OCI-LY3 (cell line): ENCODE measurements at regions not wholly inside any gene's neighbourhood (a gene's known extent, or its start where the extent isn't known, plus 50 kb on each side); places are given as distances from the start of the nearest gene placed in this dataset.

Source experiments
- H2AFZ ChIP-seq: fragments of 200-600, 300-600 bp; shearing (Covaris generic); 2 replicates; pipeline ENCODE4 v1.6.0; 2014; ENCODE audit warnings: antibody characterized with exemption, low read depth, low read length
- H3K27ac ChIP-seq: fragments of 200-600, 300-600 bp; sonication (generic); 2 replicates; pipeline ENCODE4 v1.5.1; 2014; ENCODE audit warnings: mild to moderate bottlenecking, low read length, moderate library complexity, mixed read lengths
- H3K27me3 ChIP-seq: fragments of 200-600, 300-600 bp; sonication (generic); 2 replicates; pipeline ENCODE4 v1.6.1; 2014; ENCODE audit warnings: low read depth, low read length, mixed read lengths
- H3K36me3 ChIP-seq: fragments of 200-600, 300-600 bp; sonication (generic); replicated peaks from 2 replicates; pipeline ENCODE3; 2014; ENCODE audit warnings: low read depth, low read length, mixed read lengths
- H3K4me1 ChIP-seq: fragments of 300-600, 200-600 bp; sonication (generic); 2 replicates; pipeline ENCODE4 v1.6.1; 2014; ENCODE audit warnings: low read length, mixed read lengths
- H3K4me2 ChIP-seq: fragments of 200-600, 300-600 bp; sonication (generic); 2 replicates; pipeline ENCODE4 v1.6.1; 2014; ENCODE audit warnings: low read length, mixed read lengths
- H3K4me3 ChIP-seq: fragments of 300-600, 200-600 bp; sonication (generic); 2 replicates; pipeline ENCODE4 v1.5.1; 2014; ENCODE audit warnings: antibody characterized with exemption, mild to moderate bottlenecking, low read length, moderate library complexity
- H3K79me2 ChIP-seq: fragments of 300-600, 200-600 bp; shearing (Covaris generic); 2 replicates; pipeline ENCODE4 v1.6.1; 2014; ENCODE audit warnings: mild to moderate bottlenecking, low read length, mixed read lengths
- H3K9ac ChIP-seq: fragments of 300-600, 200-600 bp; shearing (Covaris generic); 2 replicates; pipeline ENCODE4 v1.6.0; 2014; ENCODE audit warnings: mild to moderate bottlenecking, low read length, moderate library complexity
- H3K9me3 ChIP-seq: fragments of 200-600, 300-600 bp; shearing (Covaris generic); 2 replicates; pipeline ENCODE4 v1.6.1; 2014; ENCODE audit warnings: low read length, mixed read lengths; ENCODE audit not compliant: insufficient read depth
- H4K20me1 ChIP-seq: fragments of 200-600, 300-600 bp; sonication (generic); 2 replicates; pipeline ENCODE4 v1.6.1; 2016; ENCODE audit warnings: low read length, mixed read lengths; ENCODE audit not compliant: insufficient read depth
- EZH2phosphoT487 ChIP-seq: fragments of 200-600 bp; shearing (Covaris generic); IDR thresholded peaks from 2 replicates; pipeline ENCODE4 v1.6.1; 2018; ENCODE audit warnings: antibody characterized with exemption, mixed run types, low read depth
- TF ChIP-seq, protein P1 (sequence below): fragments of 200-600, 300-600 bp; sonication (generic); IDR thresholded peaks from 2 replicates; pipeline ENCODE4 v1.5.1; 2014; ENCODE audit warnings: antibody characterized with exemption, low read length, low read depth

DNA sequence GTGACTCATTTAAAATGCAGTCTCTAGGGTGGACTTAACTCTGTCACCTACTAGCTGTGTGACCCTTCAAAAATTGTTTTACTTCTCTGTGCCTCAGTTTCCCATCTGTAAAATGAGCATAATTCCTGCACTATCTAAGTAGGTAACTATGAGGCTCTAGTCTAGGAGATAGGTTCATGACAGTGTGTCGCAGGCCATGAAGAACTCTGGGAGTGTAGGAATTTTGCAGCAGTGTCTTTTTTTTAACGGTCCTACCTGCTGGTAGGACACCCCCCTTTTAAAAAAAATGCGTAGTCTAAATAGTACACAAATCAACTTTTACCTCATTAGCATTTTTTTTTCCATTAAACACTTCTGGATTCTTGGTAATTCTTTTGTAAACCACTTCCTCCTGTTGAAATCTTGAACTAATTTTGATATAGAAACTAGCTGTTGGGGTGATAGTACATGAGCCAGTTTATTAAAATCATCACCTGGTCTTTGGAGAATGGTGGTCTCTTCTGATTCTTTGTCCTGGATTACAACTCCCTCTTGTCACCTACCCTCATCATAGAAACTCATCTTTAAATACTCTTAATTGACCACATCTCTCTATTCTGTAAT lies 86.0 kb upstream of the SLC38A2 start:
- no peak overlapping the region for H3K9ac ChIP-seq
- H2AFZ ChIP-seq: no peak overlapping the region
- no peak overlapping the region for H3K4me2 ChIP-seq
- no peaks in the 10 kb centered on the region for H3K9me3 ChIP-seq
- peaks cover 27% of the 10 kb centered on the region for H3K4me1 ChIP-seq
- no peak overlapping the region for H3K27ac ChIP-seq
- H4K20me1 ChIP-seq: no peaks in the 10 kb centered on the region
- no peaks in the 10 kb centered on the region for H3K36me3 ChIP-seq
- H3K79me2 ChIP-seq: no peaks in the 10 kb centered on the region
- no peak for TF ChIP-seq EZH2phosphoT487
- TF ChIP-seq, protein P1, sequence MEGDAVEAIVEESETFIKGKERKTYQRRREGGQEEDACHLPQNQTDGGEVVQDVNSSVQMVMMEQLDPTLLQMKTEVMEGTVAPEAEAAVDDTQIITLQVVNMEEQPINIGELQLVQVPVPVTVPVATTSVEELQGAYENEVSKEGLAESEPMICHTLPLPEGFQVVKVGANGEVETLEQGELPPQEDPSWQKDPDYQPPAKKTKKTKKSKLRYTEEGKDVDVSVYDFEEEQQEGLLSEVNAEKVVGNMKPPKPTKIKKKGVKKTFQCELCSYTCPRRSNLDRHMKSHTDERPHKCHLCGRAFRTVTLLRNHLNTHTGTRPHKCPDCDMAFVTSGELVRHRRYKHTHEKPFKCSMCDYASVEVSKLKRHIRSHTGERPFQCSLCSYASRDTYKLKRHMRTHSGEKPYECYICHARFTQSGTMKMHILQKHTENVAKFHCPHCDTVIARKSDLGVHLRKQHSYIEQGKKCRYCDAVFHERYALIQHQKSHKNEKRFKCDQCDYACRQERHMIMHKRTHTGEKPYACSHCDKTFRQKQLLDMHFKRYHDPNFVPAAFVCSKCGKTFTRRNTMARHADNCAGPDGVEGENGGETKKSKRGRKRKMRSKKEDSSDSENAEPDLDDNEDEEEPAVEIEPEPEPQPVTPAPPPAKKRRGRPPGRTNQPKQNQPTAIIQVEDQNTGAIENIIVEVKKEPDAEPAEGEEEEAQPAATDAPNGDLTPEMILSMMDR: no peak
- H3K4me3 ChIP-seq: no peak overlapping the region
- H3K27me3 ChIP-seq: no peaks in the 10 kb centered on the region

DNA sequence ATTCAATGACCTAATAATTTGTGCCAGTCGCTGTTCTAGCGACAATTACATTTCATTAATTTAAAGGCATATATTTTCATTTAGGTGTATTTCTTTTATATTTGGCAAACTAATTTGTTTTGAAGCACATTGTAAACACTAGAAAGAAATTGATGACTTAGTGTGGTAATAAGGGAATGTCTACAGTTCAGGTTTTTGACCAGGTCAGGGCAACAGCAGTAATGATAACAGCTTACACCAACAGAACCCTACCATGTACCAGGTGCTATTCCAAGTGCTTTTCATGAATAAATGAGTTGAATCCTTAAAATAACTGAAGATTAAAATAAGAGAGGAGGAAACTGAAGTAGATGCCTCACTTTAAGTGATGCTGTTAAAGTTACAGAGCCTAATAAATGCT lies 85.4 kb upstream of the SLC38A2 start:
- no peak overlapping the region for H2AFZ ChIP-seq
- no peaks in the 10 kb centered on the region for H3K36me3 ChIP-seq
- peaks cover 27% of the 10 kb centered on the region for H3K4me1 ChIP-seq
- no peak for TF ChIP-seq EZH2phosphoT487
- TF ChIP-seq, protein P1: no peak
- no peak overlapping the region for H3K27ac ChIP-seq
- no peaks in the 10 kb centered on the region for H4K20me1 ChIP-seq
- H3K79me2 ChIP-seq: no peaks in the 10 kb centered on the region
- H3K4me3 ChIP-seq: no peak overlapping the region
- H3K9me3 ChIP-seq: no peaks in the 10 kb centered on the region
- no peak overlapping the region for H3K9ac ChIP-seq
- H3K27me3 ChIP-seq: no peaks in the 10 kb centered on the region
- no peak overlapping the region for H3K4me2 ChIP-seq

DNA sequence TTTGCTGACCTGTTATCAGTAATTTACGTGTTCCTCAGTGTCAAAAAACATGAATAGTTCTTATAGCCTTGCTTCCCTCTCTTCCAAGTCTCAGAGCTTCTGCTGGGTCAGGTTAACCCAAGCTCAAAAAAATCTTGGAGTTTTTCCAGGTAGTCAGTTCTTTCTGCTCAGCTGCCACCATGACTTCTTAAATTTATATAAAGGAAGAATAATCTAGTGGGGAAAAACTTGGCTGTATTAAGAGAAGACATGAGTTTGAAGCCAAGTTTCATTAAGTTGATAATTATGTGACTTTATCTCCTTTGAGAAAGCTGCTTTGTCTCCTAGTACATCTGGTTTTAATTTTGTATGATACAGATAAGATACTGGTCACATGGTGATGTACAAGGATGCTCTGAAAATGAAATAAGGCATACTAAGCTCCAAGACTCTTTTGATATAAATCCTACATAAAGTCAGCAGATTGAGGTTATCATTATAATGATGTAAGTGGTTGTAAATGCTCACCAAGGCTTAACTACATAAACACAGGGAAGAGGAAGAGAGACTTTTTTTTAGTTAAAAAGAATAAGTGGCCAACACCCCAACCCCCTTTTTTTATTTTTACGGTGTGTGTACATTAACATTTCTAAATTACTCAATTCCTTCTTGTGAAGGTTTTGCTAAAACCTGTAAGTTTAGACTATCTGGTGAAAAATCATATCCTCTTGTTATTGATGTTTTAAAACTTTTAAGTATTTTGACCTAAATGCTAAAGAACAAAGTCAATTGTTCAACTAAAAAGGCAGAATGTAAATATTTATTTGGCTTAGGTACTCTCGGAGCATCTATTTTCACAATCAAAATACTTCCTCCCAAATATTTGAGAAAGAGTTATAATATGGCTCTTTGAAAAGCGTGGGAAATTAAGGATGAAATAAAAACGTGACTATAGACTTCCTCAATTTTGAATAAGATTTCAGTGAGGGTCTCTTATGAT lies 84.1 kb upstream of the SLC38A2 start:
- Histone ChIP-seq H3K27ac (no peak overlapping the region), H3K27me3 (no peaks in the 10 kb centered on the region), H3K79me2 (no peaks in the 10 kb centered on the region), H3K9me3 (no peaks in the 10 kb centered on the region), H3K4me3 (no peak overlapping the region), H3K4me1 (peaks cover 27% of the 10 kb centered on the region), H4K20me1 (no peaks in the 10 kb centered on the region), H3K9ac (no peak overlapping the region), H3K4me2 (no peak overlapping the region), H2AFZ (no peak overlapping the region), H3K36me3 (no peaks in the 10 kb centered on the region)
- TF ChIP-seq, protein P1: no peak
- no peak for TF ChIP-seq EZH2phosphoT487

DNA sequence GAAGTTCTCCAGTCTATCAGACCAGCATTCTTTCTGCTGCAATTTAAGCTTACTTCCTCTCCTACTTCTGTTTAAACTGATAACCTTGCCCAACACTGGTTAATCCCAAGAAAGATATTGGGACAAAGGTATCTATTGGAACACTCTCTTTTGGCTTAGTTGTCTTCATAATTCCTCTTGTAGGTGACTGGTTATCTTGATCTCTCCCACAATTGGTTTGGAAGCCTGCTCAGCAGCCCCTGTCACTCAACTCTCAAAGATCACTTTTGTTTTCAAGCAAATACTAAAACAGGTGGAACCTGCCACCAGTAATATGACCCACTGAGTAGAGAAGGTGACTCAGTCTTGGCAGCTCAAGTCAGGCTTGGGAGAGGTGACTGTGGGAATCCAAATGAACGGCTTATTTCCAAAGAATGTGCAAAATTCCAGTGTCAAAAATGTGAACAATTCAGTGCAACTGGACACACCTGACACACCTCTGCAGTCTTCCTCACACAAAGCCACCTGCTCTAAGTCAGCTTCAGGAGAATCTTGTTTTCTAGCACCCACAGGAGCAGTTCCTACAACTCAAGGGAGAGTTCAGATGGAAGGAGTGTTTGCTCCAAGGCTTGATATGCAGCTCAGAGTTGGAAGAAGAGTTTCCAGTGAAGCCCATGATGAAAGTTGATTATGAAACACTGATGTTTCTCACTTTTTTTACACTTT lies 83.2 kb upstream of the SLC38A2 start:
- TF ChIP-seq, protein P1: no peak
- no peak for TF ChIP-seq EZH2phosphoT487
- Histone ChIP-seq H3K4me2 (no peak overlapping the region), H3K9me3 (no peaks in the 10 kb centered on the region), H3K4me1 (peaks cover 22% of the 10 kb centered on the region), H3K36me3 (no peaks in the 10 kb centered on the region), H3K27ac (no peak overlapping the region), H3K27me3 (no peaks in the 10 kb centered on the region), H4K20me1 (no peaks in the 10 kb centered on the region), H3K79me2 (no peaks in the 10 kb centered on the region), H3K4me3 (no peak overlapping the region), H3K9ac (no peak overlapping the region), H2AFZ (no peak overlapping the region)
